Esophagus (tissue), 2 donors: ENCODE measurements at regions not wholly inside any gene's neighbourhood (a gene's known extent, or its start where the extent isn't known, plus 50 kb on each side); places are given as distances from the start of the nearest gene placed in this dataset.
"Not testable (repeated sequence)": the region's sequence is repeated elsewhere in the genome, so short reads cannot be mapped to it uniquely, and the experiment has no call there.

Experiments used
- H3K27ac ChIP-seq, 2 donors: one replicate each; pipeline ENCODE4 v1.5.1; 2013; ENCODE audit warnings: low read depth in 2 of 2, mild to moderate bottlenecking in 2 of 2, inconsistent platforms in 1 of 2, low read length in 1 of 2, moderate library complexity in 1 of 2
- H3K27me3 ChIP-seq, 2 donors: one replicate each; pipeline ENCODE4 v1.6.1; 2013; ENCODE audit warnings: low read length in 2 of 2, control low read depth in 1 of 2, mild to moderate bottlenecking in 1 of 2; ENCODE audit not compliant: insufficient read depth in 2 of 2, control insufficient read depth in 1 of 2
- H3K36me3 ChIP-seq, 2 donors: one replicate each; pipeline ENCODE4 v1.6.1; 2013; ENCODE audit warnings: low read length in 1 of 2; ENCODE audit not compliant: control insufficient read depth in 2 of 2, insufficient read depth in 2 of 2
- H3K4me1 ChIP-seq, 2 donors: one replicate each; pipeline ENCODE4 v1.6.1; 2013; ENCODE audit warnings: low read length in 1 of 2; ENCODE audit not compliant: control insufficient read depth in 2 of 2, insufficient read depth in 2 of 2
- H3K4me3 ChIP-seq, 2 donors: one replicate each; pipeline ENCODE4 v1.5.1; 2013; ENCODE audit warnings: low read length in 2 of 2, mild to moderate bottlenecking in 2 of 2, low read depth in 1 of 2, moderate library complexity in 1 of 2
- H3K9me3 ChIP-seq, 2 donors: one replicate each; pipeline ENCODE4 v1.6.1; 2013; ENCODE audit warnings: mild to moderate bottlenecking in 2 of 2, low read depth in 1 of 2, low read length in 1 of 2, moderate library complexity in 1 of 2; ENCODE audit not compliant: control insufficient read depth in 2 of 2, insufficient read depth in 1 of 2
- WGBS, 2 donors: extraction: QIAGEN DNeasy Blood & Tissue Kit; methylation state at CpG; one replicate each; pipeline ENCODE4 v1.1.7; 2013; 5-methylcytosine and 5-hydroxymethylcytosine counted together
- donor health status: healthy with polysubstance abuse.
- donor health status: Bipolar disorder and iron deficiency.

- H3K4me3 ChIP-seq, result no peak overlapping the region
- H3K27me3 ChIP-seq, result no peaks in the 10 kb centered on the region
- no peaks in the 10 kb centered on the region for H3K9me3 ChIP-seq
- peak overlapping the region in 1 of 2 donors; percentile 59 for H3K27ac ChIP-seq
- WGBS, 2 donors, result 33 to 51% methylated on average over 2 of the region's 2 CpGs
- no peaks in the 10 kb centered on the region for H3K36me3 ChIP-seq
- H3K4me1 ChIP-seq, result no peaks in the 10 kb centered on the region
Observed at GRCh38 chr17:71188811-71189492, 931.9 kb upstream of the SOX9 start.

GRCh38 chr17:71189493-71189831 lies 931.4 kb upstream of the SOX9 start:
- Histone ChIP-seq H3K9me3 (no peaks in the 10 kb centered on the region), H3K36me3 (no peaks in the 10 kb centered on the region), H3K27me3 (no peaks in the 10 kb centered on the region), H3K4me3 (no peak overlapping the region), H3K27ac (peak overlapping the region in 1 of 2 donors; percentile 56), H3K4me1 (no peaks in the 10 kb centered on the region)
- WGBS, 2 donors, result 68 to 78% methylated on average over 4 of the region's 4 CpGs

DNA sequence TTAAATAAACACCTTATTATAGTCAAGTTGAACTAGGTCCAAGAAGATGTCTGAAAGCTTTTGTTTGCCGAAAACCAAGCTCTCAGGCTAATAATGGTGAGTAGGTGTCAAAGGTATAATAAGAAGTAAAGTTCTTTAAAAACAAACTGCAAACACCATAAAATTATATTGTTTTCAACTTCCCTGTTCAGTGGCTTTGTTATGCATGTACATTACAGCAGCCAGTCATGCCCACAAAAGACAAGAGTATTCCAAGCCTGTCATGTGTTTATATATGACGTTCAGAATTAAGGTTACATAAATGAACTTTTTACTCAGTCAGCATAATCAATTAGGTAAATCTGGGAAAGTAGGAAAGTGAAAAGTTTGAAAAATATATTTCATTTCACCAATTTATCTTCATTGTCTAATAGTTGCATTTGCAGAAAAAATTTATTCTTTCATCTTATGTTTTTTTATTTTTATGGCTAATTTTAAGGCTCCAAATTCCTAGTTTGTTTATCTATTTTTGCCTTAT lies 928.7 kb upstream of the SOX9 start:
- 63 to 64% methylated on average over 2 of the region's 2 CpGs for WGBS, 2 donors
- no peak overlapping the region for H3K27ac ChIP-seq

GRCh38 chr17:71192848-71193247 lies 928.0 kb upstream of the SOX9 start:
- Histone ChIP-seq H3K4me3 (no peak overlapping the region), H3K27me3 (no peaks in the 10 kb centered on the region), H3K9me3 (no peaks in the 10 kb centered on the region), H3K4me1 (no peaks in the 10 kb centered on the region), H3K27ac (no peak overlapping the region), H3K36me3 (no peaks in the 10 kb centered on the region)
- WGBS, 2 donors, result 67 to 75% methylated on average over 2 of the region's 2 CpGs

More for the DNA sequence above, 928.7 kb upstream of the SOX9 start:
- Histone ChIP-seq H3K9me3 (no peaks in the 10 kb centered on the region), H3K4me3 (no peak overlapping the region), H3K27me3 (no peaks in the 10 kb centered on the region), H3K36me3 (no peaks in the 10 kb centered on the region), H3K4me1 (no peaks in the 10 kb centered on the region)

GRCh38 chr17:71200597-71200996 lies 920.2 kb upstream of the SOX9 start:
- Histone ChIP-seq H3K36me3 (no peaks in the 10 kb centered on the region), H3K4me1 (no peaks in the 10 kb centered on the region)
- 48 to 52% methylated on average over 1 of the region's 1 CpG for WGBS, 2 donors

DNA sequence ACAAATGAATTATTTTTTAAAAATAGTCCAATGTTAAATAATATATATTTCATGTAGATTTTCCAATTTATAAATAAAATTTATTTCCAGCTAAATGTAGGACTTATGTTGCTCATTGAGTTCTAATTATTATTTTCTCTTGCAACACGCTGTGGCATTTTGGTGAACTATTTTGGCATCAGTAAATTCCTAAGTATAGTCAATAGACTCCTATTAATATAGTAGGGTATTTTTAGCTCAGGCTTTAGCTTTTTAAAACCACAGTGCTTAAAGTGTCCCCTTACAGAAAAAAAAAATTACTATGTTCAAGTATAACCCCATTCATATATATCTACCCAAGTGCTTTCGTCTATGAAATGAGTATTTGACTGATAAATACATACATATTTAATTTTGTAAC lies 919.2 kb upstream of the SOX9 start:
- no peak overlapping the region for H3K4me3 ChIP-seq
- no peaks in the 10 kb centered on the region for H3K9me3 ChIP-seq
- no peaks in the 10 kb centered on the region for H3K36me3 ChIP-seq
- no peak overlapping the region for H3K27ac ChIP-seq
- no peaks in the 10 kb centered on the region for H3K4me1 ChIP-seq
- 88 to 89% methylated on average over 2 of the region's 2 CpGs for WGBS, 2 donors
- H3K27me3 ChIP-seq, result no peaks in the 10 kb centered on the region

More at GRCh38 chr17:71200597-71200996, 920.2 kb upstream of the SOX9 start:
- Histone ChIP-seq H3K27me3 (no peaks in the 10 kb centered on the region), H3K4me3 (no peak overlapping the region), H3K27ac (no peak overlapping the region), H3K9me3 (no peaks in the 10 kb centered on the region)

GRCh38 chr17:71202449-71202848 lies 918.4 kb upstream of the SOX9 start:
- Histone ChIP-seq H3K27ac (no peak overlapping the region), H3K36me3 (no peaks in the 10 kb centered on the region), H3K4me3 (no peak overlapping the region)

GRCh38 chr17:71203953-71204352 lies 916.9 kb upstream of the SOX9 start:
- Histone ChIP-seq H3K27ac (no peak overlapping the region), H3K27me3 (no peaks in the 10 kb centered on the region), H3K4me1 (no peaks in the 10 kb centered on the region), H3K36me3 (no peaks in the 10 kb centered on the region), H3K9me3 (no peaks in the 10 kb centered on the region), H3K4me3 (no peak overlapping the region)
- 90 to 95% methylated on average over 1 of the region's 1 CpG for WGBS, 2 donors

More at GRCh38 chr17:71202449-71202848, 918.4 kb upstream of the SOX9 start:
- Histone ChIP-seq H3K27me3 (no peaks in the 10 kb centered on the region), H3K9me3 (no peaks in the 10 kb centered on the region), H3K4me1 (no peaks in the 10 kb centered on the region)
- 74 to 85% methylated on average over 2 of the region's 2 CpGs for WGBS, 2 donors

GRCh38 chr17:71205951-71206350 lies 914.9 kb upstream of the SOX9 start:
- not testable (repeated sequence) for H3K9me3 ChIP-seq, H3K36me3 ChIP-seq, H3K27me3 ChIP-seq, H3K27ac ChIP-seq, H3K4me3 ChIP-seq, H3K4me1 ChIP-seq
- 92 to 93% methylated on average over 3 of the region's 5 CpGs for WGBS, 2 donors

DNA sequence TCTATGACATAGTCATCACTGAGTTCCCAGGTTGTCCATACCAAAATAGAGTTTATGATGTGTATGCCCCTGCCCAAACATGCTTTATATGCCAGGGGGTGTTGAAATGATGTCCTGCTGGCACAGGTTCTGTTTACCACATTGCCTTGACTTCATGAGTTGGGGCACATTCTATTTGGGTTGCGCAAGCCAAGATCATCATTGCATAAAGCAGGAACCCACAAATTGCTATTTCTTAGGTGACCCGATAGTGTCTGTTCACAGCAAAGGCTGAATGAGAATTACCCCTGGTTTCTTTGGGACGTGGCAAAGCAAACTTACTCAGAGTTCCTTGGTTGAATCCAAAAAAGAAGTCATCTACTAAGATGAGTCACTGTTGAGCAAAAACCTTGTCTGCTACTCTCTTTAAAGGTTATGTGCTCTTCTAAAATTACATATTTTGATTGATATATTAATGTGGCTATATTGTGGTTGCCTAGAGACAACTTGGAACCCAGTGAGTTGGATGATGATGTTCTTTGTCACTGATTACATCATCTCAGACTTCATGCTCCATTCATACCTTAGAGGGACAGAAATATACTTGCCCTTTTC lies 912.6 kb upstream of the SOX9 start:
- Histone ChIP-seq H3K4me1 (no peaks in the 10 kb centered on the region), H3K9me3 (no peaks in the 10 kb centered on the region), H3K36me3 (no peaks in the 10 kb centered on the region), H3K4me3 (no peak overlapping the region), H3K27me3 (no peaks in the 10 kb centered on the region), H3K27ac (no peak overlapping the region)
- WGBS, 2 donors, result 58 to 77% methylated on average over 3 of the region's 3 CpGs
